Activated CD8-positive, alpha-beta T cell treated with anti-CD3 and anti-CD28 coated beads for 36 hours (primary cell): ENCODE measurements at regions not wholly inside any gene's neighbourhood (a gene's known extent, or its start where the extent isn't known, plus 50 kb on each side); places are given as distances from the start of the nearest gene placed in this dataset.

Source experiments
- ATAC-seq: fragments of 200-7000 bp; cut with Tn5 transposase; one replicate; pipeline ENCODE4 v1.10.0; 2021; ENCODE audit warnings: mild to moderate bottlenecking, moderate library complexity
- CTCF ChIA-PET: fragments of 350-600 bp; sonication (Branson Sonifier 250); formaldehyde crosslinking; loops from one replicate; lab custom pipeline; 2021; ENCODE audit warnings: antibody characterized with exemption; lab: Charles Lee
- POLR2A ChIA-PET: fragments of 350-600 bp; sonication (Branson Sonifier 250); formaldehyde crosslinking; loops from one replicate; lab custom pipeline; 2021; ENCODE audit warnings: antibody characterized with exemption; lab: Charles Lee
- DNase-seq: peaks from one replicate; pipeline ENCODE4 v3.0.0-alpha.2; 2020
- H3K27ac Mint-ChIP-seq: one replicate; pipeline ENCODE4 v1.8.0; 2021; ENCODE audit warnings: mild to moderate bottlenecking, mixed read lengths
- H3K27me3 Mint-ChIP-seq: one replicate; pipeline ENCODE4 v1.8.0; 2021; ENCODE audit warnings: mixed read lengths
- H3K36me3 Mint-ChIP-seq: one replicate; pipeline ENCODE4 v1.8.0; 2021; ENCODE audit warnings: low read depth, mixed read lengths
- H3K4me1 Mint-ChIP-seq: one replicate; pipeline ENCODE4 v1.8.0; 2021; ENCODE audit warnings: low read depth, mixed read lengths
- H3K4me3 Mint-ChIP-seq: one replicate; pipeline ENCODE4 v1.8.0; 2021; ENCODE audit warnings: mild to moderate bottlenecking, moderate library complexity, mixed read lengths
- H3K9me3 Mint-ChIP-seq: one replicate; pipeline ENCODE4 v1.8.0; 2021; ENCODE audit warnings: mixed read lengths
- CTCF ChIP-seq: fragments of 200-600 bp; IDR thresholded peaks from one replicate; pipeline ENCODE4 v1.8.0; 2022; ENCODE audit warnings: antibody characterized with exemption, mild to moderate bottlenecking
- intact Hi-C: fragments of 100-400 bp; cut with micrococcal nuclease; formaldehyde crosslinking; loops from one replicate; pipeline ENCODE4 v1.10.0; 2022

DNA sequence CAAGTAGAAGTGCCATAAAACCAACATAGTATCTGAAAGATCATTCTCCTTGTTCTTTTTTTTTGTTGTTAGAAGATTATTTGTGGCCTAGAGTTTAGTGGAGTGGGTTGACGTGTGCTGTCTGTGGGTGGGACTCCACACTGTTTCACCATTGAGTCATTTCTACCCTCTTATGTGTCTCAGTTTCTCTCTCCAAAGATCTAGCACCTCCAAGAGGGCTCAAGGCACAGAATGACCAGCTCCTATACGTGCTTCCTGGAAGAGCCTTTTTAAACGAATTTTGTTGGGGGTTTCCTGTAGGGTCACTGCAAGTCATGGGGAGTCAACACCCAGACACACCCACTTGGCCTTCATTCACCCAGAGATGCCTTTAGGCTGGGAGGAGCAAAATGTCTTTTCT, 150.1 kb downstream of the KLF8 start:
- TF ChIP-seq CTCF, result no peak
- ChIA-PET CTCF (interaction anchor here (1.0 to 1.5 kb wide), 2 partner anchors 345 to 348 kb away, joined by 3 to 4 read pairs; no protein-coding TSS in a partner anchor), POLR2A (no interaction called here)
- H3K9me3 Mint-ChIP-seq, result peaks cover 2% of the 10 kb centered on the region
- peaks cover 42% of the 10 kb centered on the region for H3K4me1 Mint-ChIP-seq
- intact Hi-C loops, result no loop called here
- H3K27ac Mint-ChIP-seq, result peak overlapping the region; percentile 88
- H3K4me3 Mint-ChIP-seq, result peak overlapping the region; percentile 39
- no peaks in the 10 kb centered on the region for H3K27me3 Mint-ChIP-seq
- ATAC-seq (peak; percentile 88), DNase-seq (peak; percentile 59)
- H3K36me3 Mint-ChIP-seq, result peaks cover 3% of the 10 kb centered on the region

GRCh38 chrX:56385336-56385735, 153.2 kb downstream of the KLF8 start:
- peaks cover 5% of the 10 kb centered on the region for H3K36me3 Mint-ChIP-seq
- CTCF ChIA-PET, result no interaction called here
- intact Hi-C loops, result no loop called here
- DNase-seq (peak; percentile 38), ATAC-seq (no peak)
- POLR2A ChIA-PET, result no interaction called here
- TF ChIP-seq CTCF, result no peak
- peaks cover 49% of the 10 kb centered on the region for H3K4me1 Mint-ChIP-seq
- peaks cover 2% of the 10 kb centered on the region for H3K9me3 Mint-ChIP-seq
- no peaks in the 10 kb centered on the region for H3K27me3 Mint-ChIP-seq
- peak overlapping the region; percentile 75 for H3K27ac Mint-ChIP-seq
- peak overlapping the region; percentile 68 for H3K4me3 Mint-ChIP-seq

- peaks cover 2% of the 10 kb centered on the region for H3K9me3 Mint-ChIP-seq
- ATAC-seq, result no peak
- H3K4me3 Mint-ChIP-seq, result peak overlapping the region; percentile 68
- peak overlapping the region; percentile 75 for H3K27ac Mint-ChIP-seq
- CTCF ChIA-PET, result no interaction called here
- H3K36me3 Mint-ChIP-seq, result peaks cover 5% of the 10 kb centered on the region
- TF ChIP-seq CTCF, result no peak
- intact Hi-C loops, result no loop called here
- peaks cover 49% of the 10 kb centered on the region for H3K4me1 Mint-ChIP-seq
- POLR2A ChIA-PET, result no interaction called here
- no peak for DNase-seq
- H3K27me3 Mint-ChIP-seq, result no peaks in the 10 kb centered on the region
These were observed 153.8 kb downstream of the KLF8 start for GRCh38 chrX:56385960-56386359.

- Mint-ChIP-seq H3K4me1 (peaks cover 35% of the 10 kb centered on the region), H3K27me3 (no peaks in the 10 kb centered on the region), H3K36me3 (peaks cover 25% of the 10 kb centered on the region), H3K27ac (peak overlapping the region; percentile 90), H3K4me3 (peak overlapping the region; percentile 40), H3K9me3 (no peaks in the 10 kb centered on the region)
- DNase-seq, result peak; percentile 54
- no peak for TF ChIP-seq CTCF
- POLR2A ChIA-PET, result no interaction called here
- intact Hi-C loops, result no loop called here
- CTCF ChIA-PET, result no interaction called here
- peak; percentile 92 for ATAC-seq
These were observed 165.5 kb downstream of the KLF8 start for GRCh38 chrX:56397636-56398035.

DNA sequence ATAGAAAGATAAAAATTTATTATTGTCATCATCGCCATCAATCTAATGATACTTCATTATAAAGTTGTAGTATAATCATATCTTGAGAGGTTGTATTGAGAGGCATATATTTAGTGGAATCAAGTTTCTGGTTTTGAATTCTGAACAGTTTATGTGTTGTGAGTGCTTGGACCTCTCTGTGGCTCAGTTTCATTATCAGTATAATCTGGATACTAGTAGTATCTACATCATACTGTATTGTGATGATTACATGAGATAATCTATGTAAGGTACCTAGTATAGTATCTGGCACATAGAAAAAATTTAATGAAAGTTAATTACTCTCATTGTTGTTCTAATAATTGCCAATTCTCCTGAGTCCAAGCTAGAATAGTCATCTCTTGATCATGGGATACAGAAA, 161.2 kb upstream of the UBQLN2 start:
- no peaks in the 10 kb centered on the region for H3K27me3 Mint-ChIP-seq
- ATAC-seq (peak; percentile 37), DNase-seq (no peak)
- peaks cover 22% of the 10 kb centered on the region for H3K4me1 Mint-ChIP-seq
- peaks cover 2% of the 10 kb centered on the region for H3K9me3 Mint-ChIP-seq
- no peak for TF ChIP-seq CTCF
- CTCF ChIA-PET, result no interaction called here
- H3K27ac Mint-ChIP-seq, result no peak overlapping the region
- POLR2A ChIA-PET, result no interaction called here
- no peak overlapping the region for H3K4me3 Mint-ChIP-seq
- intact Hi-C loops, result no loop called here
- H3K36me3 Mint-ChIP-seq, result peaks cover 16% of the 10 kb centered on the region
